Raji (cell line): ENCODE measurements at regions not wholly inside any gene's neighbourhood (a gene's known extent, or its start where the extent isn't known, plus 50 kb on each side); places are given as distances from the start of the nearest gene placed in this dataset.

Experiments
- POLR2A ChIP-seq: IDR thresholded peaks from 2 replicates; pipeline ENCODE4 v1.6.1; 2011; ENCODE audit warnings: low read depth, low read length, control low read depth; ENCODE audit not compliant: insufficient read depth

- no peak for TF ChIP-seq POLR2A
These were observed 68.5 kb upstream of the ITGA6 start for GRCh38 chr2:172358691-172359556.

- no peak for TF ChIP-seq POLR2A
These were observed 66.0 kb upstream of the ITGA6 start for GRCh38 chr2:172361360-172361759.

GRCh38 chr2:172361840-172362239 lies 65.5 kb upstream of the ITGA6 start:
- TF ChIP-seq POLR2A = no peak

- no peak for TF ChIP-seq POLR2A
These were observed 63.1 kb upstream of the ITGA6 start for GRCh38 chr2:172364261-172364660.

- no peak for TF ChIP-seq POLR2A
These were observed 60.7 kb upstream of the ITGA6 start for GRCh38 chr2:172366596-172367150.

GRCh38 chr2:172370821-172371455 lies 56.4 kb upstream of the ITGA6 start:
- TF ChIP-seq POLR2A = no peak

- no peak for TF ChIP-seq POLR2A
These were observed 55.0 kb upstream of the ITGA6 start for GRCh38 chr2:172372436-172372835.

- no peak for TF ChIP-seq POLR2A
These were observed 54.3 kb upstream of the ITGA6 start for GRCh38 chr2:172373076-172373475.

- no peak for TF ChIP-seq POLR2A
These were observed 53.6 kb upstream of the ITGA6 start for GRCh38 chr2:172373766-172374165.

- TF ChIP-seq POLR2A = no peak
These were observed 52.8 kb upstream of the ITGA6 start for GRCh38 chr2:172374318-172375240.

GRCh38 chr2:172375251-172375650 lies 52.1 kb upstream of the ITGA6 start:
- TF ChIP-seq POLR2A = no peak

GRCh38 chr2:172376016-172376415 lies 51.4 kb upstream of the ITGA6 start:
- no peak for TF ChIP-seq POLR2A

GRCh38 chr2:172376505-172377125 lies 50.8 kb upstream of the ITGA6 start:
- no peak for TF ChIP-seq POLR2A

- TF ChIP-seq POLR2A = no peak
These were observed 50.0 kb upstream of the ITGA6 start for GRCh38 chr2:172377408-172377807.
